H1 (cell line): ENCODE measurements at regions not wholly inside any gene's neighbourhood (a gene's known extent, or its start where the extent isn't known, plus 50 kb on each side); places are given as distances from the start of the nearest gene placed in this dataset.

Experiments used
- RAD21 ChIP-seq, 2 experiments: IDR thresholded peaks in 1 of 2; conservative IDR thresholded peaks in 1 of 2; 2 replicates each; pipeline ENCODE4 v1.6.1; 2011; ENCODE audit warnings: low read depth in 2 of 2, low read length in 2 of 2, improper control_type of control experiment in 1 of 2, inconsistent platforms in 1 of 2, mild to moderate bottlenecking in 1 of 2, moderate library complexity in 1 of 2

DNA sequence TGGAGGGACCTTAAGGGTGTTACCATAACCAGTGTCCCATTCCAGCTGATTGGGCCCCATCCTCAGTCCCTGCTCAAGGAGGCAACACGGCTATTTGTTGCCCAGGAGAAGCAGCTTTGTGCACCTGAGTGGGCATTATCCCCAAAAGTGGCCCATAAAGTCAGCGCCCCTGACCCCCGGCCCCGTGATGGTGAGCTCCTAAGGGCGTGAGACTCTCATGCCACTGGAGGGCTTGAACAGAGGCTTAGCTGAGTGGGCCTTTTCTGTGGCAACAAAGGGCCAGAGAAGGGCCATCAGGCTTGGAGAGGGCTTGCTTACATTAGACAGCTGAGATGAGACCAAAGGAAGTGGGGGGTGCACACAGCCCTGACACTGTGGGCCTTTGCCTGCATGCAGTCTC lies 99.2 kb upstream of the RAB6C start (continued):
- TF ChIP-seq RAD21 (IDR thresholded peaks at IDR 0.05 in 1 of 2, conservative IDR thresholded peaks at IDR 0.05 in 1 of 2; ENCODE audit: low read depth in 2 of 2, low read length in 2 of 2), result no peak
